Adrenal gland (tissue), 9 donors: ENCODE measurements at regions not wholly inside any gene's neighbourhood (a gene's known extent, or its start where the extent isn't known, plus 50 kb on each side); places are given as distances from the start of the nearest gene placed in this dataset.

ENCODE experiments used
- DNase-seq, 7 donors: peaks; one replicate each; pipeline ENCODE4 v3.0.0-alpha.2; 2019 to 2020
- H3K27ac ChIP-seq, 5 donors: fragments of 200-600 bp; sonication (generic) in 4 of 5; 1 replicate in 3 of 5; 2 replicates in 2 of 5; pipeline versions ENCODE4 v1.5.1 to v1.8.0; 2016 to 2020; ENCODE audit warnings: mild to moderate bottlenecking in 1 of 5
- H3K27me3 ChIP-seq: fragments of 200-600 bp; 2 replicates; pipeline ENCODE4 v1.8.0; 2021
- H3K36me3 ChIP-seq, 2 donors: fragments of 200-600 bp; replicated peaks in 1 of 2; 1 replicate in 1 of 2; 2 replicates in 1 of 2; pipeline versions ENCODE4 v1.5.1 to v1.8.0; 2018 to 2022
- H3K4me1 ChIP-seq, 2 donors: fragments of 200-600 bp; replicated peaks in 1 of 2; 1 replicate in 1 of 2; 2 replicates in 1 of 2; pipeline versions ENCODE4 v1.5.1 to v1.8.0; 2018 to 2021
- H3K4me3 ChIP-seq, 4 donors: fragments of 200-600 bp; sonication (generic) in 3 of 4; one replicate each; pipeline ENCODE4 v1.5.1; 2016 to 2018
- H3K9me3 ChIP-seq, 3 donors: fragments of 200-600 bp; sonication (generic) in 1 of 3; replicated peaks in 1 of 3; 1 replicate in 2 of 3; 2 replicates in 1 of 3; pipeline versions ENCODE4 v1.5.1 to v1.8.0; 2016 to 2021
- POLR2A ChIP-seq, 2 donors: fragments of 450-650 bp; IDR thresholded peaks; one replicate each; pipeline ENCODE4 v1.6.1; 2017; ENCODE audit warnings: antibody characterized with exemption in 2 of 2, mild to moderate bottlenecking in 2 of 2, moderate library complexity in 1 of 2
- WGBS, 4 donors: extraction: QIAGEN DNeasy Blood & Tissue Kit in 2 of 4; methylation state at CpG; one replicate each; pipeline versions ENCODE4 v1.1.5 to v1.1.7; 2013 to 2017; 5-methylcytosine and 5-hydroxymethylcytosine counted together
- intact Hi-C, 2 donors: fragments of 100-400 bp; cut with DNase I; formaldehyde crosslinking; loops; one replicate each; pipeline versions ENCODE4 v1.14.1 to v1.15.0; 2022 to 2023
- TF ChIP-seq, protein P1 (sequence below), 6 experiments: fragments of 450-650 bp in 4 of 6; fragments of 200-600 bp in 2 of 6; sonication (generic) in 1 of 6; IDR thresholded peaks; 1 replicate in 5 of 6; 2 replicates in 1 of 6; pipeline versions ENCODE4 v1.5.1 to v1.8.0; 2016 to 2021; ENCODE audit warnings: antibody characterized with exemption in 6 of 6, mild to moderate bottlenecking in 2 of 6, moderate library complexity in 1 of 6
- donor health status: healthy with polysubstance abuse.
- donor health status: Bipolar disorder and iron deficiency.
- donor health status: DM: yes; HTN: yes; CAD: no.
- donor health status: DM: no; HTN: no; CAD: no.
- donor health status: DM: no; HTN: no; CAD: no.

DNA sequence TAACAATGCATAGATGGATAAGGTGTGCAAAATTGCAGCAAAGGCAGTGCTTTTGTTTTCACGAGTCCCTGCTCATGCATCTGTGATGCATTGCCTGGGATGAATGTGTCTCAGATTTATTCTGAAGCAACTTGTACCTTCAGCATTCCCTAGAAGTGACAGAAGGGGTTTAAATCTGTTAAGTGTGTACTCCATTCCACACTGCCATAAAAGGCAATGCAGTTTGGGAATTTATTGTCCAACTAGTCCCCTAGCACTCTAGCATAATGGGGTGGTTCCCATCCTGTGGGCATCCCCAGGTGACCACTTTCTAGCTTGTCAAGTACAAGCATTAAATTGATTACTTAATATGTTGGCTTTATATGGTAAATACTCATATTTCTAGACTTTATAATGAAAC is 306.5 kb upstream of the CBLB start:
- H3K4me1 ChIP-seq = no peaks in the 10 kb centered on the region
- WGBS, 4 donors = 76 to 83% (median 78%) methylated on average over 1 of the region's 1 CpG
- no peak overlapping the region for H3K27ac ChIP-seq
- TF ChIP-seq POLR2A (IDR thresholded peaks at IDR 0.05) = no peak
- TF ChIP-seq, protein P1, sequence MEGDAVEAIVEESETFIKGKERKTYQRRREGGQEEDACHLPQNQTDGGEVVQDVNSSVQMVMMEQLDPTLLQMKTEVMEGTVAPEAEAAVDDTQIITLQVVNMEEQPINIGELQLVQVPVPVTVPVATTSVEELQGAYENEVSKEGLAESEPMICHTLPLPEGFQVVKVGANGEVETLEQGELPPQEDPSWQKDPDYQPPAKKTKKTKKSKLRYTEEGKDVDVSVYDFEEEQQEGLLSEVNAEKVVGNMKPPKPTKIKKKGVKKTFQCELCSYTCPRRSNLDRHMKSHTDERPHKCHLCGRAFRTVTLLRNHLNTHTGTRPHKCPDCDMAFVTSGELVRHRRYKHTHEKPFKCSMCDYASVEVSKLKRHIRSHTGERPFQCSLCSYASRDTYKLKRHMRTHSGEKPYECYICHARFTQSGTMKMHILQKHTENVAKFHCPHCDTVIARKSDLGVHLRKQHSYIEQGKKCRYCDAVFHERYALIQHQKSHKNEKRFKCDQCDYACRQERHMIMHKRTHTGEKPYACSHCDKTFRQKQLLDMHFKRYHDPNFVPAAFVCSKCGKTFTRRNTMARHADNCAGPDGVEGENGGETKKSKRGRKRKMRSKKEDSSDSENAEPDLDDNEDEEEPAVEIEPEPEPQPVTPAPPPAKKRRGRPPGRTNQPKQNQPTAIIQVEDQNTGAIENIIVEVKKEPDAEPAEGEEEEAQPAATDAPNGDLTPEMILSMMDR (IDR thresholded peaks at IDR 0.05) = no peak
- no peaks in the 10 kb centered on the region for H3K27me3 ChIP-seq
- intact Hi-C loops = no loop called here
- no peaks in the 10 kb centered on the region for H3K36me3 ChIP-seq
- no peaks in the 10 kb centered on the region for H3K9me3 ChIP-seq
- H3K4me3 ChIP-seq = no peak overlapping the region
- DNase-seq = no peak

DNA sequence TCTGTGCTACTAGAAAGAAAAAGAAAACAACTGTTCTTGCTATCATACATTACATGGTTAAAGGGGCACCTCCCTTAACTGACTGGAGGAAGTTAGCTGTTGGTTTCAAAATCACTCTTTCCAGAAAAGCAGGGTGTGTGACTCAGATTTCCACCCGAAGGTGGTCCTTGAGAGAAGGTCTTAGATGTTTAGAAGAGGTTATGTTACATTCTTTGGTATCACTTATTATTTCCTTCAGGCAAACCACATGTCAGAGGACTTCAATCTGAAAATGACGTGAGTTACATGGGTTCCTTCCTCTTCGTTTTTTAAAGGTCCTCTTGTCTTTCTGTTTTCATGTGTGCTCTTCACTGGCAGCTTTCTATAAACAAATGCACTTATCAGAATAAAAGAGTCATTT is 307.9 kb upstream of the CBLB start:
- Histone ChIP-seq H3K36me3 (no peaks in the 10 kb centered on the region), H3K27ac (no peak overlapping the region), H3K9me3 (no peaks in the 10 kb centered on the region), H3K4me3 (peak overlapping the region in 1 of 4 donors; percentile 8), H3K4me1 (no peaks in the 10 kb centered on the region), H3K27me3 (no peaks in the 10 kb centered on the region)
- WGBS, 4 donors = 31 to 41% (median 36%) methylated on average over 3 of the region's 3 CpGs
- intact Hi-C loops = no loop called here
- no peak for DNase-seq
- TF ChIP-seq, protein P1 (IDR thresholded peaks at IDR 0.05) = no peak
- no peak for TF ChIP-seq POLR2A (IDR thresholded peaks at IDR 0.05)

DNA sequence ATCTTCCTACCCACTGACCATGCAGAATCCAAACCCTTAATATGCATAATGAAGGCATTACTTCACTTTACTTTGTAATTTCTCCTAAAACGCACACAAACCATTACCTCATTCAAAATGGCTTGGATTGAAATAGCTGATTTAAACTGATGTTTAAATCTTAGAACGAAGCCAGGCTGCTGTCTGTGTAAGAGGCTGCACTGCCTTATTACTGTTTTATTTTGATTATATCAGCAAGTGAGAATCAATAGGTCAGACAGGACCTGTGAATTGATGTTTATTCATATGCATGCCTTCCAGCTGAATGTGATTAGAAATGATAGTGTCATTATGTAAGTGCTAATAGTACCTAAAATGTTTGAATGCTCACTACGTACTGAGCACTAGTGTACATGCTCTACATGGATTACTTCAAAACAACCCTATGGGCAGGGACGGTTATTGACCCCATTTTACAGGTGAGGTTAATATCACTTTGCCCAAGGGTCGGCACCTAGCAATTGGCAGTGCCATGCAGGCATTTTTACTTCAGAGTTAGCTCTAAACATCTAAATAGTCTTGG is 314.2 kb upstream of the CBLB start:
- no peaks in the 10 kb centered on the region for H3K36me3 ChIP-seq
- no peak for DNase-seq

DNA sequence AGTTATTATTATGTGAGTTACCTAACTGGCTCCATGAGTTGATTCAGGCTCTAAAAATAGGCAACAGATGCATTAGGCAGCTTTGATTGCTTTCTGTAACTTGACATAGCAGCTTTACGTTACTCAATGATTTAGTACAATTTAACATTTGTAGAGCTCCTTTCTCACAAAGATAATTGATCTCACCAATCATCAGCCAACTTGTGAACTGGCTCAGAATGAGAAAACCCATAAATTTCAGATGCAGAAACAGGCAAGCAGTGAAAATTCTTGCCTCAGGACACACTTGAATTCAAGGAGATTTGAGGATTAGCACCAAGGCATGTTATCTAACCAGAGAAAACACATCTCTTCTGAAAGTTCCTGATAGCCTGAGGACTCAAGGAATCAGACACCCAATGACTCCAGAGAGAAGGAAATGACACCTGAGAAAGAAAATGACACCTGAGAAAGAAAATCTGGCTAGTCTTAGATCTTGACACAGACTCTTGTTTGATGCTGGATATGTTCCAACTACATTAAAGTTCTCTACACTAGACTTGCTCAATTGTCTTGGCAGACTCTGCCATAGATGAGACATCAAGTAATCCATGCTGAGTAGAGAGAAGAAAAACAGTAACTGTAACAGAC is 315.1 kb upstream of the CBLB start:
- DNase-seq = peak in 1 of 7 donors; percentile 4
- WGBS, 4 donors = 85 to 89% (median 87%) methylated on average over 1 of the region's 1 CpG
- no peaks in the 10 kb centered on the region for H3K4me1 ChIP-seq
- no peak overlapping the region for H3K27ac ChIP-seq
- H3K4me3 ChIP-seq = no peak overlapping the region
- TF ChIP-seq, protein P1 (IDR thresholded peaks at IDR 0.05) = no peak
- no peak for TF ChIP-seq POLR2A (IDR thresholded peaks at IDR 0.05)
- no peaks in the 10 kb centered on the region for H3K36me3 ChIP-seq
- H3K9me3 ChIP-seq = no peaks in the 10 kb centered on the region
- intact Hi-C loops = no loop called here
- no peaks in the 10 kb centered on the region for H3K27me3 ChIP-seq

More for the DNA sequence above, 314.2 kb upstream of the CBLB start:
- no peak overlapping the region for H3K27ac ChIP-seq
- intact Hi-C loops = no loop called here
- no peak for TF ChIP-seq POLR2A (IDR thresholded peaks at IDR 0.05)
- TF ChIP-seq, protein P1 (IDR thresholded peaks at IDR 0.05) = no peak
- 85 to 93% (median 90%) methylated on average over 5 of the region's 5 CpGs for WGBS, 4 donors
- no peaks in the 10 kb centered on the region for H3K9me3 ChIP-seq
- H3K4me3 ChIP-seq = no peak overlapping the region
- H3K4me1 ChIP-seq = no peaks in the 10 kb centered on the region
- no peaks in the 10 kb centered on the region for H3K27me3 ChIP-seq
